Astrocyte of the cerebellum (primary cell): ENCODE measurements at regions not wholly inside any gene's neighbourhood (a gene's known extent, or its start where the extent isn't known, plus 50 kb on each side); places are given as distances from the start of the nearest gene placed in this dataset.
"Not testable (repeated sequence)": the region's sequence is repeated elsewhere in the genome, so short reads cannot be mapped to it uniquely, and the experiment has no call there.

Source experiments
- DNase-seq: peaks from one replicate; pipeline ENCODE4 v3.0.0-alpha.2; 2011; ENCODE audit warnings: low read depth
- H3K4me3 ChIP-seq: 2 replicates; pipeline ENCODE4 v1.5.1; 2011; ENCODE audit warnings: mild to moderate bottlenecking, low read depth, low read length, moderate library complexity
- CTCF ChIP-seq: IDR thresholded peaks from 2 replicates; pipeline ENCODE4 v1.5.1; 2012; ENCODE audit warnings: low read length, low read depth, moderate library complexity, mild to moderate bottlenecking; ENCODE audit errors: missing control alignments
- in situ Hi-C: cut with HindIII; loops from 2 replicates; pipeline ENCODE4 v1.10.0; 2017; ENCODE audit warnings: low sequenced_read_pairs

GRCh38 chr16:48959747-48960146 is 321.9 kb downstream of the CBLN1 start:
- in situ Hi-C loops: no loop called here
- no peak for TF ChIP-seq CTCF
- DNase-seq: no peak
- H3K4me3 ChIP-seq: no peak overlapping the region

- in situ Hi-C loops: no loop called here
- H3K4me3 ChIP-seq: no peak overlapping the region
- TF ChIP-seq CTCF: no peak
- no peak for DNase-seq
Measured at GRCh38 chr16:48959204-48959603, 322.4 kb downstream of the CBLN1 start.

- in situ Hi-C loops: no loop called here
- H3K4me3 ChIP-seq: no peak overlapping the region
- no peak for TF ChIP-seq CTCF
- no peak for DNase-seq
Measured at GRCh38 chr16:48958681-48959080, 323.0 kb downstream of the CBLN1 start.

- no peak overlapping the region for H3K4me3 ChIP-seq
- no peak for DNase-seq
- in situ Hi-C loops: no loop called here
- TF ChIP-seq CTCF: no peak
Measured at GRCh38 chr16:48956620-48957019, 325.0 kb downstream of the CBLN1 start.

- DNase-seq: no peak
- no peak overlapping the region for H3K4me3 ChIP-seq
- no peak for TF ChIP-seq CTCF
- in situ Hi-C loops: no loop called here
Measured at GRCh38 chr16:48955837-48956236, 325.8 kb downstream of the CBLN1 start.

GRCh38 chr16:48951621-48952125 is 330.0 kb downstream of the CBLN1 start:
- H3K4me3 ChIP-seq, in situ Hi-C loops, DNase-seq: not testable (repeated sequence)

- no peak for TF ChIP-seq CTCF
- H3K4me3 ChIP-seq: no peak overlapping the region
- in situ Hi-C loops: no loop called here
- DNase-seq: no peak
Measured at GRCh38 chr16:48950184-48950583, 331.5 kb downstream of the CBLN1 start.
